H9 (cell line): ENCODE measurements at regions not wholly inside any gene's neighbourhood (a gene's known extent, or its start where the extent isn't known, plus 50 kb on each side); places are given as distances from the start of the nearest gene placed in this dataset.

Experiments
- DNase-seq: peaks from one replicate; pipeline ENCODE4 v3.0.0-alpha.2; 2017
- H2AFZ ChIP-seq: one replicate; pipeline ENCODE4 v1.6.1; 2013; ENCODE audit warnings: mild to moderate bottlenecking, low read length, control low read depth, moderate library complexity
- H2AK5ac ChIP-seq: 2 replicates; pipeline ENCODE4 v1.6.1; 2013; ENCODE audit warnings: low read length, control low read depth, mixed read lengths; ENCODE audit not compliant: insufficient read length
- H2BK120ac ChIP-seq: one replicate; pipeline ENCODE4 v1.6.1; 2013; ENCODE audit warnings: low read depth, mild to moderate bottlenecking, low read length, control low read depth, inconsistent platforms; ENCODE audit not compliant: poor library complexity, severe bottlenecking
- H2BK12ac ChIP-seq: 2 replicates; pipeline ENCODE4 v1.6.1; 2013; ENCODE audit warnings: low read length, control low read depth, mixed read lengths, low read depth; ENCODE audit not compliant: insufficient read length
- H2BK15ac ChIP-seq: 2 replicates; pipeline ENCODE4 v1.6.1; 2013; ENCODE audit warnings: low read depth, low read length, control low read depth
- H2BK20ac ChIP-seq: one replicate; pipeline ENCODE4 v1.6.1; 2013; ENCODE audit warnings: low read depth, mild to moderate bottlenecking, low read length, control low read depth, inconsistent platforms; ENCODE audit not compliant: poor library complexity, severe bottlenecking
- H2BK5ac ChIP-seq: 2 replicates; pipeline ENCODE4 v1.6.1; 2013; ENCODE audit warnings: low read length, control low read depth, mixed read lengths; ENCODE audit not compliant: insufficient read length
- H3K14ac ChIP-seq: 2 replicates; pipeline ENCODE4 v1.6.1; 2013; ENCODE audit warnings: low read length, control low read depth; ENCODE audit not compliant: insufficient read depth
- H3K18ac ChIP-seq: 2 replicates; pipeline ENCODE4 v1.6.1; 2013; ENCODE audit warnings: low read depth, mild to moderate bottlenecking, mixed read lengths, low read length, control low read depth; ENCODE audit not compliant: insufficient read length
- H3K23ac ChIP-seq: 2 replicates; pipeline ENCODE4 v1.6.1; 2013; ENCODE audit warnings: low read length, control low read depth, mixed read lengths, low read depth; ENCODE audit not compliant: insufficient read length
- H3K23me2 ChIP-seq: 2 replicates; pipeline ENCODE4 v1.6.1; 2013; ENCODE audit warnings: low read depth, mild to moderate bottlenecking, mixed read lengths, low read length, control low read depth; ENCODE audit not compliant: insufficient read length, poor library complexity, severe bottlenecking
- H3K27ac ChIP-seq: 2 replicates; pipeline ENCODE4 v1.5.1; 2013; ENCODE audit warnings: low read length, control low read depth, mixed read lengths, low read depth; ENCODE audit not compliant: insufficient read length
- H3K27me3 ChIP-seq: 2 replicates; pipeline ENCODE4 v1.6.1; 2013; ENCODE audit warnings: low read length, control low read depth, inconsistent platforms; ENCODE audit not compliant: insufficient read depth
- H3K4ac ChIP-seq: 2 replicates; pipeline ENCODE4 v1.6.1; 2013; ENCODE audit warnings: low read depth, mild to moderate bottlenecking, control low read depth, inconsistent platforms, low read length, moderate library complexity
- H3K4me1 ChIP-seq: 2 replicates; pipeline ENCODE4 v1.6.1; 2013; ENCODE audit warnings: low read length, control low read depth, inconsistent platforms; ENCODE audit not compliant: insufficient read depth
- H3K4me2 ChIP-seq: 2 replicates; pipeline ENCODE4 v1.6.1; 2013; ENCODE audit warnings: low read length, control low read depth, mixed read lengths; ENCODE audit not compliant: insufficient read length, insufficient read depth
- H3K56ac ChIP-seq: 2 replicates; pipeline ENCODE4 v1.6.1; 2013; ENCODE audit warnings: low read depth, mild to moderate bottlenecking, mixed read lengths, low read length, control low read depth; ENCODE audit not compliant: insufficient read length
- H3K79me1 ChIP-seq: 2 replicates; pipeline ENCODE4 v1.6.1; 2013; ENCODE audit warnings: low read depth, mild to moderate bottlenecking, moderate library complexity, low read length, control low read depth, inconsistent platforms; ENCODE audit not compliant: insufficient read depth, poor library complexity, severe bottlenecking
- H3K79me2 ChIP-seq: 2 replicates; pipeline ENCODE4 v1.6.1; 2013; ENCODE audit warnings: low read length, control low read depth, inconsistent platforms; ENCODE audit not compliant: insufficient read depth
- H3K9ac ChIP-seq: 2 replicates; pipeline ENCODE4 v1.6.1; 2013; ENCODE audit warnings: low read length, control low read depth, mixed read lengths; ENCODE audit not compliant: insufficient read length; ENCODE audit errors: extremely low read depth
- H3K9me3 ChIP-seq: one replicate; pipeline ENCODE4 v1.6.1; 2013; ENCODE audit warnings: low read depth, low read length, inconsistent platforms; ENCODE audit not compliant: control insufficient read depth
- H3T11ph ChIP-seq: one replicate; pipeline ENCODE4 v1.6.1; 2013; ENCODE audit warnings: mild to moderate bottlenecking, low read length, control low read depth, inconsistent platforms
- H4K20me1 ChIP-seq: one replicate; pipeline ENCODE4 v1.6.1; 2013; ENCODE audit not compliant: control insufficient read depth, insufficient read length, insufficient read depth
- H4K5ac ChIP-seq: 2 replicates; pipeline ENCODE4 v1.6.1; 2013; ENCODE audit warnings: low read depth, mild to moderate bottlenecking, mixed read lengths, low read length, control low read depth; ENCODE audit not compliant: insufficient read length
- H4K8ac ChIP-seq: replicated peaks from 2 replicates; pipeline ENCODE4 v1.6.1; 2013; ENCODE audit warnings: low read length, control low read depth, mixed read lengths, low read depth; ENCODE audit not compliant: insufficient read length
- H4K91ac ChIP-seq: 2 replicates; pipeline ENCODE4 v1.6.1; 2013; ENCODE audit warnings: low read depth, mild to moderate bottlenecking, moderate library complexity, mixed read lengths, low read length, control low read depth; ENCODE audit not compliant: insufficient read length
- H3K27ac Mint-ChIP-seq, 3 experiments: 2 replicates in 2 of 3; 3 replicates in 1 of 3; pipeline ENCODE4 v1.8.0; 2020 to 2021; ENCODE audit warnings: mixed read lengths in 3 of 3, mild to moderate bottlenecking in 1 of 3, moderate library complexity in 1 of 3
- H3K27me3 Mint-ChIP-seq: 2 replicates; pipeline ENCODE4 v1.8.0; 2021; ENCODE audit warnings: low read depth, mild to moderate bottlenecking, moderate library complexity, mixed read lengths
- H3K36me3 Mint-ChIP-seq, 3 experiments: 2 replicates in 2 of 3; 3 replicates in 1 of 3; pipeline ENCODE4 v1.8.0; 2020 to 2021; ENCODE audit warnings: low read depth in 3 of 3, mixed read lengths in 3 of 3; ENCODE audit not compliant: insufficient read depth in 1 of 3
- H3K4me1 Mint-ChIP-seq, 2 experiments: 2 replicates each; pipeline ENCODE4 v1.8.0; 2020; ENCODE audit warnings: mixed read lengths in 2 of 2
- H3K4me3 Mint-ChIP-seq, 2 experiments: 2 replicates in 1 of 2; 3 replicates in 1 of 2; pipeline ENCODE4 v1.8.0; 2020 to 2021; ENCODE audit warnings: mild to moderate bottlenecking in 2 of 2, mixed read lengths in 2 of 2, moderate library complexity in 1 of 2
- H3K9me3 Mint-ChIP-seq, 2 experiments: 2 replicates in 1 of 2; 3 replicates in 1 of 2; pipeline ENCODE4 v1.8.0; 2020; ENCODE audit warnings: mild to moderate bottlenecking in 2 of 2, mixed read lengths in 2 of 2, moderate library complexity in 1 of 2
- WGBS: extraction: QIAGEN DNeasy Blood & Tissue Kit; methylation state at CpG from one replicate; pipeline ENCODE4 v1.1.7; 2013; ENCODE audit warnings: missing lambda C conversion rate, low lambda C conversion rate, mixed read lengths; ENCODE audit not compliant: insufficient read length; ENCODE audit errors: extremely low coverage; 5-methylcytosine and 5-hydroxymethylcytosine counted together
- TF ChIP-seq, protein P1 (sequence below): fragments of 200-600 bp; sonication (generic); conservative IDR thresholded peaks from 3 replicates; pipeline ENCODE4 v1.8.0; 2021; ENCODE audit warnings: antibody characterized with exemption, mild to moderate bottlenecking

DNA sequence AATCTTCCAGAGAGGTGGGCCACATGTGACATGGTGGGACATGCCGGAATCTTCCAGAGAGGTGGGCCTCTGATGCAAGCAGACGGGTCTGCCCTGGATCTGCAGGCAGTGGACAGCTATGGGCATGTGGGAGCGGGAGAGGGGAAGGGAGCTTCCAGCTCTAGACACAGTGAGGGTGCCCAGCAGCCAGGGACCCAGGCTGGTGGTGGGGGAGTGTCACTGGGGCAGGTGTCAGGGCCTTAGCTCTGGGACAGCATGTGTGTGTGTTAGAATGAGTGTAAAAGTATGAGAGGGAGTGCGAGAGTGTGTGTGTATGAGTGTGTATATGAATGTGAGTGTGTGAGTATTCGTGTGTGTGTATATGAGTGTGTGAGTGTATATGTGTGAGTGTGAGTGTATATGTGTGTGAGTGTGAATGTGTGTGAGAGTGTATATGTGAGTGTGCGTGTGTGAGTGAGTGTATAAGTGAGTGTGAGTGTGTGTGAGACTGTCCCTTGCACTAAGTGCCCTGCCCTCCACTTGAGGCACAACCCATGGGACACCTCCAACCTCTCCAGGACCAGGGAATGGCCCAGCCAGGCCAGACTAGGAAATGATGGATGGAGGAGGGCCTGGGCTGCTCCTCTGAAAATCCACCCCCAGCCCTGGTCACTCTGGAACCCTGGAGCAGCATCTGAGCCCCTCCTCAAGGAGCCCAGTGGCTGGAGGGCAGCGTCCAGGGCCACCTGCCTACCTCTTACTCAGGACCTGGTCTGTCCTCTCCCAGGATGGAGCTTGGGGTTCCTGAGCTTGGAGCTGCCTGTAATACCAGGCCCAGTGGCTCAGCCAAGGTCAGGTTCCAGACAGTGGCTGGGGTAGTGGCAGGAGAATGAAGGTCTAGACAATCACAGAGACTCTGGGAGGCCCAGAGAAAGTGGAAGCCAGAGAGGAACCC, 122.2 kb downstream of the C9orf50 start:
- Histone ChIP-seq H3K4me2 (no peak overlapping the region), H3K9ac (no peak overlapping the region)
- TF ChIP-seq, protein P1, sequence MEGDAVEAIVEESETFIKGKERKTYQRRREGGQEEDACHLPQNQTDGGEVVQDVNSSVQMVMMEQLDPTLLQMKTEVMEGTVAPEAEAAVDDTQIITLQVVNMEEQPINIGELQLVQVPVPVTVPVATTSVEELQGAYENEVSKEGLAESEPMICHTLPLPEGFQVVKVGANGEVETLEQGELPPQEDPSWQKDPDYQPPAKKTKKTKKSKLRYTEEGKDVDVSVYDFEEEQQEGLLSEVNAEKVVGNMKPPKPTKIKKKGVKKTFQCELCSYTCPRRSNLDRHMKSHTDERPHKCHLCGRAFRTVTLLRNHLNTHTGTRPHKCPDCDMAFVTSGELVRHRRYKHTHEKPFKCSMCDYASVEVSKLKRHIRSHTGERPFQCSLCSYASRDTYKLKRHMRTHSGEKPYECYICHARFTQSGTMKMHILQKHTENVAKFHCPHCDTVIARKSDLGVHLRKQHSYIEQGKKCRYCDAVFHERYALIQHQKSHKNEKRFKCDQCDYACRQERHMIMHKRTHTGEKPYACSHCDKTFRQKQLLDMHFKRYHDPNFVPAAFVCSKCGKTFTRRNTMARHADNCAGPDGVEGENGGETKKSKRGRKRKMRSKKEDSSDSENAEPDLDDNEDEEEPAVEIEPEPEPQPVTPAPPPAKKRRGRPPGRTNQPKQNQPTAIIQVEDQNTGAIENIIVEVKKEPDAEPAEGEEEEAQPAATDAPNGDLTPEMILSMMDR, result no peak

More for the DNA sequence above, 122.2 kb downstream of the C9orf50 start:
- Histone ChIP-seq H3T11ph (no peak overlapping the region), H2BK12ac (no peak overlapping the region), H4K91ac (no peak overlapping the region), H2BK20ac (no peak overlapping the region), H3K23me2 (peaks cover 10% of the 10 kb centered on the region), H2BK120ac (no peak overlapping the region), H3K9me3 (no peaks in the 10 kb centered on the region), H3K14ac (no peak overlapping the region), H2BK15ac (no peak overlapping the region), H3K18ac (no peak overlapping the region), H3K27me3 (peaks cover 5% of the 10 kb centered on the region; the same call in 1 of the 2 replicates), H2AFZ (no peak overlapping the region), H3K4ac (no peak overlapping the region), H3K23ac (no peak overlapping the region), H2BK5ac (no peak overlapping the region), H4K5ac (no peak overlapping the region), H3K56ac (no peak overlapping the region), H4K20me1 (peaks cover 3% of the 10 kb centered on the region), H3K27ac (no peak overlapping the region), H3K79me2 (no peaks in the 10 kb centered on the region), H4K8ac (no peak overlapping the region), H2AK5ac (no peak overlapping the region), H3K4me1 (peaks cover 5% of the 10 kb centered on the region; the same call in 1 of the 2 replicates), H3K79me1 (no peaks in the 10 kb centered on the region)
- no peaks in the 10 kb centered on the region; a peak in 1 of 7 replicates for H3K36me3 Mint-ChIP-seq
- peaks cover 45 to 63% of the 10 kb centered on the region in 2 experiments for H3K4me1 Mint-ChIP-seq
- no peak for DNase-seq
- H3K4me3 Mint-ChIP-seq, result no peak overlapping the region; a peak in 1 of 5 replicates
- 100% methylated on average over 2 of the region's 7 CpGs for WGBS
- H3K27me3 Mint-ChIP-seq, result peaks cover 24% of the 10 kb centered on the region
- no peak overlapping the region for H3K27ac Mint-ChIP-seq
- no peaks in the 10 kb centered on the region; a peak in 1 of 5 replicates for H3K9me3 Mint-ChIP-seq
